Stimulated activated CD4-positive, alpha-beta T cell treated with anti-CD3 and anti-CD28 coated beads, Interleukin-1b, Interleukin-23, amount 100 ng/mL, for 1 hour (primary cell): ENCODE measurements at regions not wholly inside any gene's neighbourhood (a gene's known extent, or its start where the extent isn't known, plus 50 kb on each side); places are given as distances from the start of the nearest gene placed in this dataset.

ENCODE experiments used
- DNase-seq, 2 donors: peaks; one replicate each; pipeline ENCODE4 v3.0.0-alpha.2; 2020; ENCODE audit warnings: low read depth in 2 of 2

- DNase-seq, result no peak
Observed at GRCh38 chr2:2571301-2572150, 240.5 kb upstream of the MYT1L start.

DNA sequence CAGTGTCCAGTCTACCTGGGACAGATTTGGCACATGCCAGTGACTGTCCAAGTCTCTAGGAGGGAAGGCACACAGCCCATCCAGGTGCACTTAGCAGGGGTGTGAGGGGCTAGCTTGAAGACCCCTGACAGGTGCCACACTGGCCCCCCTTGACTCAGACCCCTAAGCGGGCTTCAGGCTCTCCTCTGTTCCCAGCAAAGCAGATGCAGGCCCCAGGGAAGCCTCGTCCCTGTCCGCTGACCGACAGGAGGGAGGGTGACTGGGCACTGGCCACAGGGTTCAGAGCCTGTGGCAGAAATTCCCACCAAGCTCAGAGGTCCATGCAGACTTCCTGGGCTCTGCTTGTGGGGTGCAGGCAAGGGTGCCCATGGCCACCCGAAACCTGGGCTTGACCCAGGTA is 239.8 kb upstream of the MYT1L start:
- DNase-seq, result no peak

DNA sequence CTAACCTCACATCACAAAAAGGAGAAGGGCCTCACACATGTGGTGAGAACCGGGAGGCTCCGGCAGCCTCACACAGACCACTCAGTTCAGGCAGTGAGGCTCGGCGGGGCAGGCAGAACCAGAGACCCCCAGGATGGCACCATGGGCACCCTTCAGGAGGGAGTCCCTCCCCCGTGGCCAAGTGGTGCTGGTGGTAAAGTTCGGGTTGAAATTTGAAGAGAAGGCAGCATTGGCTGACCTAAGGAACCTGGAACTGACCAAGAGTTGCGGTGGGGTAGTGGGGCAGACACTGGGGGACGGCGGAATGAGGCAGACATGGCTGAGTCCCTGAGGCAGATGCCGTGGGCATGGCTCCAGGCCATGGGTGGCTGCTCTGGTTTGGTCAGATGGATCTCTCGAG is 239.3 kb upstream of the MYT1L start:
- no peak for DNase-seq

- DNase-seq, result no peak
Observed at GRCh38 chr2:2569836-2570235, 238.8 kb upstream of the MYT1L start.

DNA sequence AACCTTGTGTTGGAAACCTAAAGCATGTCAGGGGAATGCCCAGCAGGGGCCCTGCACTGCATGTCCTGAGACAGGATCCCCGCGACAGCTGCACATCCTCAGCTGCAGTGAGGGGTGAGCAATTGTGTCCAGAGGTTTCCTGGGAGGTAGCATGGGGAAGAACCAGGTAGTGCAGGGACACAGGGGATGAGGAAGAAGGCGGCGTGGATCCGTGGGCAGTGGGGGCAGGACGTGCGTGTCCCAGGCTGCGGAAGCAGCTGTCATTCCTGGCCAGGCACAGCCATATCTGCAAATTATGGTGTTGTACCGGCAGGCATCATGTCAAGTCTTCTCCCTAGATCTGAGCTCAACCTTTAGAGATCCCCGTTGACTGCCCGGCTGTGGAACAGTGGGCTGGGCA is 238.2 kb upstream of the MYT1L start:
- no peak for DNase-seq

DNA sequence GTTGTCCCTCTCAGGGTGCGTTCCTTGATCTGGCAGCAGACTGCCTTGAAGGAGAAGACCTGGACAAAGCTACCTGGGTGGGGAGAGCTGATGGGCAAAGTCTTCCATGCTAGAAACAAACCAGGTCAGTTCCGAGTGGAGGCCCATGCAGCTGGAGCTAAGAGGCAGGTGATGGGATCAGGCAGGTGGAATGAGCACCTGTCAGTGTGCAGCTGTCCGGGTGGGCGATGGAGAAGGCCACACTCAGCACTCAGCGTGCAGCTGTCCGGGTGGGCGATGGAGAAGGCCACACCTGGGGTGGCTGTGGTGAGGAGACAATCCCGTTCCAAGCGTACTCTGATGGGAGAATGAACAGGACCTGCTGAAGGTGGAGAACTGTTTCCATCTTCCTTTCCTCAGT is 237.3 kb upstream of the MYT1L start:
- no peak for DNase-seq

DNA sequence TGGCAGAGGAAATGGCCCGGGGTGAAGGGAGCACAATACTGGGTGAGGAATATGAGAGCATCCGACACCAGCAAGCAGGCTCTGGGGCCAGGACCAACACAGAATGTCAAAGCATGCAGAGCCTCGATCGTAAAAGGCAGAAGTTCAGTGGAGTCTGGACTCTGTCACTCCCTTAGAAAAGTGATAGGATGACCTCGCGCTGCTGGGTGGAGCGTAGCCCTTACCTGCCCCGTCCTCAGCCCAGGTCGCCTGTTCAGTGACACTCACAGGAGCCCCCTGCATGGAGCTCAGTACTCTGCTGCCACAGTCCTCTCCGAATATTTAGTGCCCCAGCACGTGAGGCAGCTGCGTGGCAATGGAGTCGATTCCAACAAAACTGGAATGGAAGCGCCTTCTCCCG is 236.7 kb upstream of the MYT1L start:
- DNase-seq, result no peak

- no peak for DNase-seq
Observed at GRCh38 chr2:2566396-2567323, 235.6 kb upstream of the MYT1L start.

DNA sequence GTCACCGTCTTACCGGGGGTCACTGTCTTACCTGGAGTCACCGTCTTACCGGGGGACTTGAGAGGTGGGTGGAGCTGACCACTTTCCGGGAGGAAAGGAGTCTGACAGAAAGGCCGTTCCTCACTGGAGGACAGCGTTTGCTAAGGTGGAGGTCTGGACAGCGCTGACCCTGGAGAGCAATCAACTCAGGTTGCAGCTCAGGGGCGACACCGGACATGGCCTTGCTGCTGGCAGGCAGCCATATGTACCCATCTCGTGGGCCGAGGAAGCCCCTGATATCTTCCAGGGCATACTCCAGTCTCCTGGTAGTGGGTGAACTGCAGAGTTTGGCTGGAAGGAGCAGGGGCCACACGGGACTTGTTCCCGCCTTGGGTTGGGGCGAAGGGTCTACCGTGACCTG is 234.6 kb upstream of the MYT1L start:
- DNase-seq, result no peak

- no peak for DNase-seq
Observed at GRCh38 chr2:2564300-2565078, 233.4 kb upstream of the MYT1L start.

GRCh38 chr2:2563309-2563860 is 232.3 kb upstream of the MYT1L start:
- DNase-seq, result no peak

DNA sequence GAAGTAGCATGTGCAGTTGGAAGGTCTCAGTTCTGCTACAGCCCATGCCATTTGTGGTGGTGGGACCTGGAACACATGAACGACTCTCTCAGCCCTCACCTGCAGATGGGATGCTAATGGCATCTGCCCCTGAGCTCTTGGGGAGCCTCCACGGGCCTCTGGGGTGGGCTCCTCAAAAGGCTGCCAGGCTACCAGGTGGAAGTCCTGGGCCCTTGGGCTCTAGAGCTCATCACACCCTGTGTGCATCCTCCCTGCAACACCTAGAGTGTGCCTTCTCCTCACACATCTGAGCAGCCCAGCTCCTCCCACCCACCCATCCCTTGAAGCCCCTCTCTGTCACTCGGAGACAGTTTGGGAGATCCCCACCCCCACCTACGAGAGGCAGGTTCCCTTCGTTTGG is 231.8 kb upstream of the MYT1L start:
- no peak for DNase-seq

DNA sequence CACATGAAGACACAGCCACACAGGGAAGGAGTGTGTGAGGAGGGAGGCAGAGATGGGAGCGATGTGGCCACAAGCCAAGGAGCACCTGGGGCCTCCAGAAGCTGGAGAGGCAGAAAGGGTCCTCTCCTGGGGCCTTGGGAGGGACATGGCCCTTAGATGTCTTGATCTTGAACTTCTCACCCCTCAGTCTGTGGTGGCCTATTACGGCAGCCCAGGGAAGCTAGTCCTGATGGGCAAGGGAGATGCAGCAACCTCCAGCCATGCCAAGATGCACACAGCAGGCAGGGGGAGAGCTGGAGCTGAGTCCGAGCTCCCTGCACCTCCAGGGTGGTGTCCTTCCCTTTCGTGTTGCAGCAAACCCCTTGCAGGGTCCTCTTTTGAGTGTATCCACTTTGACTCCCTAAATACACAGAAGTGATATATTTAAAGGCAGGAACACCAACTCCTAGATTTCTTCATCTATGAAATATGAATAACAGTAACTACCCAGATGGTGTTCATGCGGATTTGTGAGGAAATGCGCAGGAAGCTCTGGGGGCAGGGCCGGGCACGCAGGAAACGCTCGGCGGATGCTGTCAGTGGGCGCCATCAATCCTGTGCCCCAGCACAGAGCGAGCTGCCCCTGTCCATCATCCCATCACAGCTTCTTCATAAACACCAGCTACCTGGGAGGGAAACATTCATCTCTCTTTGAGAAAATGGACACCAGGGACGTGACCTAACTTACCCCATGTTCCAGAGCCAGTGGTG is 230.4 kb upstream of the MYT1L start:
- DNase-seq, result no peak

GRCh38 chr2:2560374-2561015 is 229.4 kb upstream of the MYT1L start:
- DNase-seq, result no peak

DNA sequence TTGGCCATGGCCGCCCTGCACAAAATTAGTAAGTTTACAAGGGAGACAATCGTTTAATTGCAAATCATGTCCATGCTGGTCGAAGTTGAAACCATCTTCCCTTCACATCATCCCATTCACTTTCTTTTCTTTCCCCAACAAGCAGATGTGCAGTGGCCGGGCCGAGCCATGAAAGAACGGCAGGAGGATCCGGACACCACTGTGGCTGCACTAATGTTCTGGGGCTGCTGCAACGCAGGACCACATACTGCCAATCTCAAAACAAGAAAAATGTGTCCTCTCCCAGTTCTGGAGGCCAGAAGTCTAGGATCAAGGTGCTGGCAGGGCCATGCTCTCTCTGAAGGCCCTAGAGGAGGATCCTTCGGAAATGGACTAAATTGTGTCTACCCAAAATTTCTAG is 227.4 kb upstream of the MYT1L start:
- DNase-seq, result no peak

GRCh38 chr2:2557475-2557874 is 226.4 kb upstream of the MYT1L start:
- DNase-seq, result no peak

DNA sequence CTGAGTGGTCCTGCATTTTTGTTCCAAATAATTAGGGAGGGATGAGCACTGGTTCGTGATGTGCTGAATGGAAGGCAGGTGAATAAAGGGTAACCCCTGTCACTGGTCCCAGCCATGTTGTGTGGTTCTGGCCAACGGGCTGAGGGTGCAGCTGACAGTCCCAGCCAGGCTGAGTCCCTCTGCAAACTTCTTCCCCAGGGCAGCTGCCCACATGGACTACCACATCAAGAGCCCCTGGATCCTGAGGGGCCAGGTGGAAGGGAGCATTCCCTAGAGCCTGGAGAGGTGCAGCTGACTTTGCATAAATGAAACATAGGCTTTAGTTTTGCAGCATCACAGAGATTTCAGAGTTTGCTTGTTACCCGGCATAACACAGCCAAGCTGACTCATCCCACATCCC is 219.8 kb upstream of the MYT1L start:
- no peak for DNase-seq

GRCh38 chr2:2547911-2548310 is 216.8 kb upstream of the MYT1L start:
- DNase-seq, result no peak

- DNase-seq, result no peak
Observed at GRCh38 chr2:2547451-2547850, 216.4 kb upstream of the MYT1L start.

DNA sequence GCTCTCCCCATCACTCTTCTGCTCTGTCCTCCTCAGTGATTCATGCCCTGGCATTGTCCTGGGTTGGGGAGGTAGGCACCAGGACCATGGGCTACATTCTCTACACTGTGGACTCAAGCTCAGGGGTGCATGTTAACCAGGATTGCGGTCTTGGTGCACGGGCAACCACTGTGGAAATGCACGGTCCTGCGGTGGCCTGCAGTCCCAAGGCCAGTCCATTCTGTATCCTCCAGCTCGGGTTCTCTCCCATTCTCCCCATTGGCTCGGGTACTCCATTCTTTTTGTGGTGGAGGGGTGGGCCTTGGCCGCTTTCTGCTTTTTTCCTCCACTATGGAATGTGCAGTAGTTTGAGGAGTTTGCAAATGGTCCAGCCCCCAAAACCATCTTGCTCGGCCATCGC is 215.0 kb upstream of the MYT1L start:
- no peak for DNase-seq
